HL-60 (cell line): ENCODE measurements at regions not wholly inside any gene's neighbourhood (a gene's known extent, or its start where the extent isn't known, plus 50 kb on each side); places are given as distances from the start of the nearest gene placed in this dataset.

Experiments used
- CTCF ChIP-seq: IDR thresholded peaks from one replicate; pipeline ENCODE4 v1.5.1; 2011; ENCODE audit warnings: low read length, control low read depth, inconsistent platforms; ENCODE audit not compliant: insufficient read depth
- GABPA ChIP-seq: IDR thresholded peaks from 2 replicates; pipeline ENCODE4 v1.6.1; 2012; ENCODE audit warnings: low read depth

GRCh38 chr16:59410451-59410850 is 676.3 kb upstream of the GOT2 start:
- no peak for TF ChIP-seq CTCF
- no peak for TF ChIP-seq GABPA
